ENCODE measurements at regions not wholly inside any gene's neighbourhood (a gene's known extent, or its start where the extent isn't known, plus 50 kb on each side); places are given as distances from the start of the nearest gene placed in this dataset.

DNA sequence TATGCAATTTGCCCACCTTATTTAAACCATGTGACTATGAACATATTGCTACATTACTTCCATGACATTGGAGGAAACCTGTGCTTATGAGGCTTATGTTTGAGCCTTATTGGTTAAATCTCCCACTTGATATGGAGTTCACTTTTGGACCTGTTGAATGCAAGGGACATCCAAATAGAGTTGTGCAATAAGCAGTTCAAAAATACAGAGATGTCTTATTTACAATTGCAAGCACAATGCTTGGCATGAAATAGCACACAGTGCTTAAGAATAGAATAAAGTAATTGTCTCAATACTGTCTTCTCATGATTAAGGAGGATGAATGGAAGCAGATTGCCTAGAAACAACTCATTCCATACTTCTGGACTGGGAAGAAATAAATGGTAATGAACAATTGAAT is 793.5 kb downstream of the METTL4 start:
- TF ChIP-seq POLR2A (IDR thresholded peaks at IDR 0.05; ENCODE audit: extremely low read depth, insufficient read length), result no peak
- TF ChIP-seq, protein P1, sequence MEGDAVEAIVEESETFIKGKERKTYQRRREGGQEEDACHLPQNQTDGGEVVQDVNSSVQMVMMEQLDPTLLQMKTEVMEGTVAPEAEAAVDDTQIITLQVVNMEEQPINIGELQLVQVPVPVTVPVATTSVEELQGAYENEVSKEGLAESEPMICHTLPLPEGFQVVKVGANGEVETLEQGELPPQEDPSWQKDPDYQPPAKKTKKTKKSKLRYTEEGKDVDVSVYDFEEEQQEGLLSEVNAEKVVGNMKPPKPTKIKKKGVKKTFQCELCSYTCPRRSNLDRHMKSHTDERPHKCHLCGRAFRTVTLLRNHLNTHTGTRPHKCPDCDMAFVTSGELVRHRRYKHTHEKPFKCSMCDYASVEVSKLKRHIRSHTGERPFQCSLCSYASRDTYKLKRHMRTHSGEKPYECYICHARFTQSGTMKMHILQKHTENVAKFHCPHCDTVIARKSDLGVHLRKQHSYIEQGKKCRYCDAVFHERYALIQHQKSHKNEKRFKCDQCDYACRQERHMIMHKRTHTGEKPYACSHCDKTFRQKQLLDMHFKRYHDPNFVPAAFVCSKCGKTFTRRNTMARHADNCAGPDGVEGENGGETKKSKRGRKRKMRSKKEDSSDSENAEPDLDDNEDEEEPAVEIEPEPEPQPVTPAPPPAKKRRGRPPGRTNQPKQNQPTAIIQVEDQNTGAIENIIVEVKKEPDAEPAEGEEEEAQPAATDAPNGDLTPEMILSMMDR (IDR thresholded peaks at IDR 0.05; ENCODE audit: low read depth, low read length), result no peak
- TF ChIP-seq, protein P2, sequence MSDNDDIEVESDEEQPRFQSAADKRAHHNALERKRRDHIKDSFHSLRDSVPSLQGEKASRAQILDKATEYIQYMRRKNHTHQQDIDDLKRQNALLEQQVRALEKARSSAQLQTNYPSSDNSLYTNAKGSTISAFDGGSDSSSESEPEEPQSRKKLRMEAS (IDR thresholded peaks at IDR 0.05; ENCODE audit: low read depth, low read length), result no peak
- no peak for TF ChIP-seq MYC (IDR thresholded peaks at IDR 0.05; ENCODE audit: low read depth, low read length)
